ENCODE measurements at regions not wholly inside any gene's neighbourhood (a gene's known extent, or its start where the extent isn't known, plus 50 kb on each side); places are given as distances from the start of the nearest gene placed in this dataset.

GRCh38 chr6:68038815-68039408 lies 596.2 kb upstream of the ADGRB3 start:
- no peak for TF ChIP-seq CTCF (IDR thresholded peaks at IDR 0.05)

GRCh38 chr6:68032217-68032616 lies 602.9 kb upstream of the ADGRB3 start:
- TF ChIP-seq CTCF (IDR thresholded peaks at IDR 0.05), result no peak

- no peak for TF ChIP-seq CTCF (IDR thresholded peaks at IDR 0.05)
Measured at GRCh38 chr6:68031054-68031453, 604.0 kb upstream of the ADGRB3 start.

GRCh38 chr6:68026483-68026882 lies 608.6 kb upstream of the ADGRB3 start:
- TF ChIP-seq CTCF (IDR thresholded peaks at IDR 0.05), result no peak

GRCh38 chr6:68025764-68026163 lies 609.3 kb upstream of the ADGRB3 start:
- TF ChIP-seq CTCF (IDR thresholded peaks at IDR 0.05), result no peak

- TF ChIP-seq CTCF (IDR thresholded peaks at IDR 0.05), result no peak
Measured at GRCh38 chr6:68024570-68025269, 610.4 kb upstream of the ADGRB3 start.

- TF ChIP-seq CTCF (IDR thresholded peaks at IDR 0.05), result no peak
Measured at GRCh38 chr6:68013780-68014515, 621.1 kb upstream of the ADGRB3 start.

Data from LNCAP (cell line).